Liver (tissue), 3 donors: ENCODE measurements at regions not wholly inside any gene's neighbourhood (a gene's known extent, or its start where the extent isn't known, plus 50 kb on each side); places are given as distances from the start of the nearest gene placed in this dataset.

Experiments
- CTCF ChIP-seq: fragments of 150-350 bp; IDR thresholded peaks from 2 replicates; pipeline ENCODE4 v1.5.1; 2017; ENCODE audit warnings: improper control_type of control experiment, low read depth, low read length; ENCODE audit not compliant: missing input control
- EGR1 ChIP-seq, 2 donors: IDR thresholded peaks; 2 replicates each; pipeline ENCODE4 v1.6.1; 2016 to 2018; ENCODE audit warnings: antibody characterized with exemption in 2 of 2, low read depth in 2 of 2
- GABPA ChIP-seq, 2 donors: IDR thresholded peaks in 1 of 2; conservative IDR thresholded peaks in 1 of 2; 2 replicates each; pipeline ENCODE4 v1.6.1; 2016; ENCODE audit warnings: antibody characterized with exemption in 2 of 2, mild to moderate bottlenecking in 1 of 2, moderate library complexity in 1 of 2
- HNF4G ChIP-seq: IDR thresholded peaks from 2 replicates; pipeline ENCODE4 v1.6.1; 2016; ENCODE audit warnings: antibody characterized with exemption
- JUND ChIP-seq, 2 donors: IDR thresholded peaks; 2 replicates each; pipeline ENCODE4 v1.6.1; 2016; ENCODE audit warnings: antibody characterized with exemption in 2 of 2
- MAX ChIP-seq: IDR thresholded peaks from 2 replicates; pipeline ENCODE4 v1.6.1; 2016; ENCODE audit warnings: antibody characterized with exemption
- RAD21 ChIP-seq, 2 donors: IDR thresholded peaks; 2 replicates each; pipeline ENCODE4 v1.6.1; 2016; ENCODE audit warnings: antibody characterized with exemption in 2 of 2, mild to moderate bottlenecking in 2 of 2
- REST ChIP-seq: IDR thresholded peaks from 2 replicates; pipeline ENCODE4 v1.6.1; 2016; ENCODE audit warnings: antibody characterized with exemption, mild to moderate bottlenecking
- SP1 ChIP-seq: IDR thresholded peaks from 2 replicates; pipeline ENCODE4 v1.6.1; 2018; ENCODE audit warnings: antibody characterized with exemption, mild to moderate bottlenecking
- TAF1 ChIP-seq: conservative IDR thresholded peaks from 2 replicates; pipeline ENCODE4 v1.6.1; 2016; ENCODE audit warnings: antibody characterized with exemption, mild to moderate bottlenecking
- YY1 ChIP-seq: IDR thresholded peaks from 2 replicates; pipeline ENCODE4 v1.6.1; 2016; ENCODE audit warnings: antibody characterized with exemption, mild to moderate bottlenecking
- ZBTB33 ChIP-seq: IDR thresholded peaks from 2 replicates; pipeline ENCODE4 v1.6.1; 2016; ENCODE audit warnings: antibody characterized with exemption
- donor health status: healthy.
- donor health status: healthy.

GRCh38 chr15:96201696-96202095 lies 128.8 kb upstream of the NR2F2 start:
- no peak for TF ChIP-seq CTCF
- no peak for TF ChIP-seq REST
- no peak for TF ChIP-seq SP1
- TF ChIP-seq GABPA (IDR thresholded peaks at IDR 0.05 in 1 of 2, conservative IDR thresholded peaks at IDR 0.05 in 1 of 2): no peak
- no peak for TF ChIP-seq EGR1 (IDR thresholded peaks at IDR 0.05; ENCODE audit: low read depth in 2 of 2)
- no peak for TF ChIP-seq HNF4G
- no peak for TF ChIP-seq JUND (IDR thresholded peaks at IDR 0.05)
- TF ChIP-seq RAD21 (IDR thresholded peaks at IDR 0.05): no peak
- no peak for TF ChIP-seq ZBTB33
- no peak for TF ChIP-seq TAF1
- TF ChIP-seq MAX: no peak
- TF ChIP-seq YY1: no peak
